NCI-H1417 (cell line): ENCODE measurements at regions not wholly inside any gene's neighbourhood (a gene's known extent, or its start where the extent isn't known, plus 50 kb on each side); places are given as distances from the start of the nearest gene placed in this dataset.

Source experiments
- DNase-seq, 3 experiments: peaks; one replicate each; lab custom pipeline; 2025; lab: John Stamatoyannopoulos, UW

- DNase-seq: no peak
Measured at GRCh38 chr5:71945436-71945835, 161.8 kb upstream of the MAP1B start.

GRCh38 chr5:71946343-71947030, 160.8 kb upstream of the MAP1B start:
- no peak for DNase-seq

- DNase-seq: no peak
Measured at GRCh38 chr5:71948206-71948605, 159.1 kb upstream of the MAP1B start.

- no peak for DNase-seq
Measured at GRCh38 chr5:71949772-71950171, 157.5 kb upstream of the MAP1B start.

- DNase-seq: peak in 1 of 3 experiments; percentile 24
Measured at GRCh38 chr5:71953866-71954265, 153.4 kb upstream of the MAP1B start.

GRCh38 chr5:71954329-71954728, 152.9 kb upstream of the MAP1B start:
- DNase-seq: no peak

GRCh38 chr5:71955723-71956122, 151.6 kb upstream of the MAP1B start:
- peak in 2 of 3 experiments; percentile 28 to 77 for DNase-seq

- no peak for DNase-seq
Measured at GRCh38 chr5:71957292-71957898, 149.9 kb upstream of the MAP1B start.

GRCh38 chr5:71960195-71960594, 147.1 kb upstream of the MAP1B start:
- no peak for DNase-seq

- no peak for DNase-seq
Measured at GRCh38 chr5:71961786-71962185, 145.5 kb upstream of the MAP1B start.

GRCh38 chr5:71969460-71969859, 137.8 kb upstream of the MAP1B start:
- DNase-seq: no peak

- no peak for DNase-seq
Measured at GRCh38 chr5:71971862-71972261, 135.4 kb upstream of the MAP1B start.

- no peak for DNase-seq
Measured at GRCh38 chr5:71972777-71973473, 134.3 kb upstream of the MAP1B start.

- peak in 1 of 3 experiments; percentile 23 for DNase-seq
Measured at GRCh38 chr5:71973563-71973962, 133.7 kb upstream of the MAP1B start.

- no peak for DNase-seq
Measured at GRCh38 chr5:71974165-71974564, 133.1 kb upstream of the MAP1B start.

GRCh38 chr5:71974622-71975021, 132.7 kb upstream of the MAP1B start:
- DNase-seq: no peak

- DNase-seq: no peak
Measured at GRCh38 chr5:71976449-71976848, 130.8 kb upstream of the MAP1B start.

- DNase-seq: no peak
Measured at GRCh38 chr5:71977311-71977710, 130.0 kb upstream of the MAP1B start.

- DNase-seq: no peak
Measured at GRCh38 chr5:71978216-71978615, 129.1 kb upstream of the MAP1B start.

- no peak for DNase-seq
Measured at GRCh38 chr5:71982717-71983395, 124.4 kb upstream of the MAP1B start.

- DNase-seq: no peak
Measured at GRCh38 chr5:71986101-71986500, 121.2 kb upstream of the MAP1B start.

- DNase-seq: no peak
Measured at GRCh38 chr5:71988808-71989207, 118.5 kb upstream of the MAP1B start.

- DNase-seq: no peak
Measured at GRCh38 chr5:71993600-71993999, 113.7 kb upstream of the MAP1B start.
